HCT116 (cell line): ENCODE measurements at regions not wholly inside any gene's neighbourhood (a gene's known extent, or its start where the extent isn't known, plus 50 kb on each side); places are given as distances from the start of the nearest gene placed in this dataset.

Experiments
- ELF1 ChIP-seq: IDR thresholded peaks from 2 replicates; pipeline ENCODE4 v1.6.1; 2012; ENCODE audit warnings: low read depth, borderline replicate concordance
- EZH2 ChIP-seq: fragments of 200-600 bp; sonication (generic); IDR thresholded peaks from 2 replicates; pipeline ENCODE4 v1.6.1; 2017; ENCODE audit warnings: antibody characterized with exemption, mixed run types
- EZH2phosphoT487 ChIP-seq: fragments of 200-600 bp; IDR thresholded peaks from 2 replicates; pipeline ENCODE4 v1.6.1; 2018; ENCODE audit warnings: antibody characterized with exemption, borderline replicate concordance
- POLR2A ChIP-seq: IDR thresholded peaks from 2 replicates; pipeline ENCODE4 v1.7.0; 2011; ENCODE audit warnings: borderline replicate concordance; ENCODE audit not compliant: insufficient read depth, insufficient read length; ENCODE audit errors: extremely low read depth
- POLR2AphosphoS5 ChIP-seq: IDR thresholded peaks from 2 replicates; pipeline ENCODE4 v1.6.1; 2011; ENCODE audit warnings: mild to moderate bottlenecking, low read depth, low read length, moderate library complexity
- SRF ChIP-seq: IDR thresholded peaks from 2 replicates; pipeline ENCODE4 v1.6.1; 2012; ENCODE audit warnings: low read depth
- YY1 ChIP-seq: IDR thresholded peaks from 2 replicates; pipeline ENCODE4 v1.6.1; 2011; ENCODE audit warnings: low read length, low read depth, moderate library complexity, mild to moderate bottlenecking; ENCODE audit not compliant: insufficient replicate concordance; ENCODE audit errors: extremely low read depth
- ZNF274 ChIP-seq: fragments of 200-500 bp; sonication (Bioruptor generic); IDR thresholded peaks from 2 replicates; pipeline ENCODE4 v1.6.1; 2014; ENCODE audit warnings: mild to moderate bottlenecking, low read depth, low read length, inconsistent platforms
- TF ChIP-seq, protein P1 (sequence below): IDR thresholded peaks from 2 replicates; pipeline ENCODE4 v1.6.1; 2012
- TF ChIP-seq, protein P2 (sequence below), 3 experiments: fragments of 200-600 bp in 1 of 3; sonication (generic) in 1 of 3; IDR thresholded peaks in 2 of 3; conservative IDR thresholded peaks in 1 of 3; 2 replicates each; pipeline ENCODE4 v1.5.1; 2012 to 2017; ENCODE audit warnings: low read depth in 2 of 3, low read length in 2 of 3, antibody characterized with exemption in 1 of 3, borderline replicate concordance in 1 of 3, control low read depth in 1 of 3, mild to moderate bottlenecking in 1 of 3, mixed read lengths in 1 of 3, mixed run types in 1 of 3, moderate library complexity in 1 of 3; ENCODE audit not compliant: insufficient read depth in 1 of 3
- TF ChIP-seq, protein P3 (sequence below): IDR thresholded peaks from 2 replicates; pipeline ENCODE4 v1.6.1; 2012; ENCODE audit warnings: low read depth

DNA sequence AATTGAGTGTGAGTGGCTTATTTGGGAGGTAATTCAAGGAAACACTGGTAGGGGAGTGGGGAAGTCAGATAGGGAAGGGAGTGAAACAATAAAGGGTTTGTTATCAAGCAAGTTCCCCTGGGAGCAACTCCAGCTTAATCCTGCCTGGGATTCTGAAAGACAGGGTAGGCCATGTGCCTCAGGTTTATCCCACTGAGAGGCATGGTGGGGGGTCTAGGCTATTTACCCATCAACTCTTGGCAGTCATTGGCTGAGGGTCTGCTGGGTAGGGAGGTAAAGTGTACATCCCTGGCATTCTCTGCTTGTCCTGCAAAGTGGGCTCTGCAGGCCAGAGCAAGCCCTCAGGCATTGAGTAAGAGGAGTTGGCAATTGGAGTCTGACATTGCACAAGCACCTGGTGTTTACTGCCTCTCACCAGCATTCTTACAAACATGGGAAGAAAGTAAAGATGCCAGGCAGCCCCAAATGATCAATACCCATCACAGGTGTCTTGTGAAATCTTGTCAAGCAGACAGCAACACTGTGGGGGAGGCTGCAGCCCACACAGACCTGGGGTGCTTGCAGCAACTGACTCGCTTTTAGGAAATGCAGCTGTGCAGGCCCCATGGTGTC lies 169.3 kb downstream of the KTN1 start:
- no peak for TF ChIP-seq EZH2
- TF ChIP-seq, protein P1, sequence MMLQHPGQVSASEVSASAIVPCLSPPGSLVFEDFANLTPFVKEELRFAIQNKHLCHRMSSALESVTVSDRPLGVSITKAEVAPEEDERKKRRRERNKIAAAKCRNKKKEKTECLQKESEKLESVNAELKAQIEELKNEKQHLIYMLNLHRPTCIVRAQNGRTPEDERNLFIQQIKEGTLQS = no peak
- TF ChIP-seq POLR2A = no peak
- no peak for TF ChIP-seq ZNF274
- TF ChIP-seq EZH2phosphoT487 = no peak
- TF ChIP-seq, protein P2, sequence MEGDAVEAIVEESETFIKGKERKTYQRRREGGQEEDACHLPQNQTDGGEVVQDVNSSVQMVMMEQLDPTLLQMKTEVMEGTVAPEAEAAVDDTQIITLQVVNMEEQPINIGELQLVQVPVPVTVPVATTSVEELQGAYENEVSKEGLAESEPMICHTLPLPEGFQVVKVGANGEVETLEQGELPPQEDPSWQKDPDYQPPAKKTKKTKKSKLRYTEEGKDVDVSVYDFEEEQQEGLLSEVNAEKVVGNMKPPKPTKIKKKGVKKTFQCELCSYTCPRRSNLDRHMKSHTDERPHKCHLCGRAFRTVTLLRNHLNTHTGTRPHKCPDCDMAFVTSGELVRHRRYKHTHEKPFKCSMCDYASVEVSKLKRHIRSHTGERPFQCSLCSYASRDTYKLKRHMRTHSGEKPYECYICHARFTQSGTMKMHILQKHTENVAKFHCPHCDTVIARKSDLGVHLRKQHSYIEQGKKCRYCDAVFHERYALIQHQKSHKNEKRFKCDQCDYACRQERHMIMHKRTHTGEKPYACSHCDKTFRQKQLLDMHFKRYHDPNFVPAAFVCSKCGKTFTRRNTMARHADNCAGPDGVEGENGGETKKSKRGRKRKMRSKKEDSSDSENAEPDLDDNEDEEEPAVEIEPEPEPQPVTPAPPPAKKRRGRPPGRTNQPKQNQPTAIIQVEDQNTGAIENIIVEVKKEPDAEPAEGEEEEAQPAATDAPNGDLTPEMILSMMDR (IDR thresholded peaks at IDR 0.05 in 2 of 3, conservative IDR thresholded peaks at IDR 0.05 in 1 of 3; ENCODE audit: borderline replicate concordance in 1 of 3, insufficient read depth in 1 of 3, low read depth in 2 of 3, low read length in 2 of 3) = no peak
- no peak for TF ChIP-seq SRF
- no peak for TF ChIP-seq POLR2AphosphoS5
- TF ChIP-seq, protein P3, sequence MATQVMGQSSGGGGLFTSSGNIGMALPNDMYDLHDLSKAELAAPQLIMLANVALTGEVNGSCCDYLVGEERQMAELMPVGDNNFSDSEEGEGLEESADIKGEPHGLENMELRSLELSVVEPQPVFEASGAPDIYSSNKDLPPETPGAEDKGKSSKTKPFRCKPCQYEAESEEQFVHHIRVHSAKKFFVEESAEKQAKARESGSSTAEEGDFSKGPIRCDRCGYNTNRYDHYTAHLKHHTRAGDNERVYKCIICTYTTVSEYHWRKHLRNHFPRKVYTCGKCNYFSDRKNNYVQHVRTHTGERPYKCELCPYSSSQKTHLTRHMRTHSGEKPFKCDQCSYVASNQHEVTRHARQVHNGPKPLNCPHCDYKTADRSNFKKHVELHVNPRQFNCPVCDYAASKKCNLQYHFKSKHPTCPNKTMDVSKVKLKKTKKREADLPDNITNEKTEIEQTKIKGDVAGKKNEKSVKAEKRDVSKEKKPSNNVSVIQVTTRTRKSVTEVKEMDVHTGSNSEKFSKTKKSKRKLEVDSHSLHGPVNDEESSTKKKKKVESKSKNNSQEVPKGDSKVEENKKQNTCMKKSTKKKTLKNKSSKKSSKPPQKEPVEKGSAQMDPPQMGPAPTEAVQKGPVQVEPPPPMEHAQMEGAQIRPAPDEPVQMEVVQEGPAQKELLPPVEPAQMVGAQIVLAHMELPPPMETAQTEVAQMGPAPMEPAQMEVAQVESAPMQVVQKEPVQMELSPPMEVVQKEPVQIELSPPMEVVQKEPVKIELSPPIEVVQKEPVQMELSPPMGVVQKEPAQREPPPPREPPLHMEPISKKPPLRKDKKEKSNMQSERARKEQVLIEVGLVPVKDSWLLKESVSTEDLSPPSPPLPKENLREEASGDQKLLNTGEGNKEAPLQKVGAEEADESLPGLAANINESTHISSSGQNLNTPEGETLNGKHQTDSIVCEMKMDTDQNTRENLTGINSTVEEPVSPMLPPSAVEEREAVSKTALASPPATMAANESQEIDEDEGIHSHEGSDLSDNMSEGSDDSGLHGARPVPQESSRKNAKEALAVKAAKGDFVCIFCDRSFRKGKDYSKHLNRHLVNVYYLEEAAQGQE = no peak
- no peak for TF ChIP-seq ELF1
- TF ChIP-seq YY1 = no peak
